B cell (primary cell): ENCODE measurements at regions not wholly inside any gene's neighbourhood (a gene's known extent, or its start where the extent isn't known, plus 50 kb on each side); places are given as distances from the start of the nearest gene placed in this dataset.

Experiments used
- ATAC-seq: fragments of 200-7000 bp; cut with Tn5 transposase; one replicate; pipeline ENCODE4 v1.10.0; 2021; ENCODE audit warnings: low read depth, mild to moderate bottlenecking, moderate number of reproducible peaks, moderate library complexity
- CTCF ChIA-PET: fragments of 350-600 bp; sonication (Branson Sonifier 250); formaldehyde crosslinking; loops from one replicate; lab custom pipeline; 2021; ENCODE audit warnings: antibody characterized with exemption, inconsistent platforms; lab: Charles Lee
- POLR2A ChIA-PET: fragments of 350-600 bp; sonication (Branson Sonifier 250); formaldehyde crosslinking; loops from one replicate; lab custom pipeline; 2021; ENCODE audit warnings: antibody characterized with exemption; lab: Charles Lee
- DNase-seq: peaks from one replicate; pipeline ENCODE4 v3.0.0; 2013
- H2AFZ ChIP-seq: 2 replicates; pipeline ENCODE4 v1.6.1; 2012; ENCODE audit warnings: mild to moderate bottlenecking, low read depth, low read length; ENCODE audit not compliant: insufficient read depth, poor library complexity, severe bottlenecking
- H3K27ac ChIP-seq, 2 donors: 1 replicate in 1 of 2; 2 replicates in 1 of 2; pipeline ENCODE4 v1.5.1; 2012 to 2013; ENCODE audit warnings: low read length in 2 of 2, mild to moderate bottlenecking in 2 of 2, moderate library complexity in 1 of 2
- H3K27me3 ChIP-seq, 4 experiments: fragments of 200-600 bp in 1 of 4; sonication (generic) in 1 of 4; replicated peaks in 1 of 4; 1 replicate in 2 of 4; 2 replicates in 2 of 4; pipeline versions ENCODE4 v1.6.1 to v1.7.0; 2013 to 2016; ENCODE audit warnings: low read length in 3 of 4, mild to moderate bottlenecking in 2 of 4, mixed read lengths in 1 of 4, moderate library complexity in 1 of 4; ENCODE audit not compliant: insufficient read depth in 4 of 4, control insufficient read depth in 3 of 4; ENCODE audit errors: control extremely low read depth in 1 of 4
- H3K36me3 ChIP-seq, 2 experiments: replicated peaks in 1 of 2; 1 replicate in 1 of 2; 2 replicates in 1 of 2; pipeline versions ENCODE4 v1.6.1 to v1.7.1; 2013; ENCODE audit warnings: low read length in 1 of 2; ENCODE audit not compliant: insufficient read depth in 2 of 2, control insufficient read depth in 1 of 2; ENCODE audit errors: control extremely low read depth in 1 of 2, extremely low read depth in 1 of 2
- H3K4me1 ChIP-seq, 2 donors: fragments of 200-600 bp in 1 of 2; sonication (generic) in 1 of 2; 1 replicate in 1 of 2; 2 replicates in 1 of 2; pipeline versions ENCODE4 v1.5.1 to v1.6.1; 2013 to 2017; ENCODE audit warnings: low read length in 2 of 2; ENCODE audit not compliant: control insufficient read depth in 2 of 2, insufficient read depth in 2 of 2
- H3K4me2 ChIP-seq: replicated peaks from 2 replicates; pipeline ENCODE3; 2012; ENCODE audit warnings: mild to moderate bottlenecking, low read depth, low read length; ENCODE audit not compliant: poor library complexity, severe bottlenecking
- H3K4me3 ChIP-seq, 5 experiments: fragments of 200-600 bp in 1 of 5; sonication (generic) in 1 of 5; 1 replicate in 3 of 5; 2 replicates in 2 of 5; pipeline versions ENCODE4 v1.5.1 to v1.7.0; 2011 to 2016; ENCODE audit warnings: low read length in 4 of 5, mild to moderate bottlenecking in 4 of 5, low read depth in 2 of 5, control low read depth in 1 of 5, moderate library complexity in 1 of 5; ENCODE audit not compliant: insufficient read depth in 1 of 5; ENCODE audit errors: control extremely low read depth in 1 of 5, extremely low read depth in 1 of 5
- H3K79me2 ChIP-seq: fragments of 200-600 bp; sonication (generic); one replicate; pipeline ENCODE4 v1.6.0; 2016; ENCODE audit warnings: low read length; ENCODE audit not compliant: control insufficient read depth, insufficient read depth
- H3K9ac ChIP-seq: fragments of 200-600 bp; sonication (generic); 2 replicates; pipeline ENCODE4 v1.6.1; 2017; ENCODE audit warnings: mild to moderate bottlenecking, low read length, moderate library complexity
- H3K9me3 ChIP-seq, 3 donors: one replicate each; pipeline versions ENCODE4 v1.6.1 to v1.7.1; 2013; ENCODE audit warnings: low read length in 2 of 3; ENCODE audit not compliant: control insufficient read depth in 2 of 3, insufficient read depth in 1 of 3; ENCODE audit errors: control extremely low read depth in 1 of 3
- H4K20me1 ChIP-seq: 2 replicates; pipeline ENCODE4 v1.6.0; 2012; ENCODE audit warnings: mild to moderate bottlenecking, low read length; ENCODE audit not compliant: insufficient read depth, control insufficient read depth, poor library complexity, severe bottlenecking
- H3K27ac Mint-ChIP-seq: one replicate; pipeline ENCODE4 v1.8.0; 2021; ENCODE audit warnings: mixed read lengths
- H3K27me3 Mint-ChIP-seq: one replicate; pipeline ENCODE4 v1.8.0; 2021; ENCODE audit warnings: mixed read lengths
- H3K4me1 Mint-ChIP-seq: one replicate; pipeline ENCODE4 v1.8.0; 2021; ENCODE audit warnings: mixed read lengths
- H3K4me3 Mint-ChIP-seq: one replicate; pipeline ENCODE4 v1.8.0; 2021; ENCODE audit warnings: mixed read lengths
- H3K9me3 Mint-ChIP-seq: one replicate; pipeline ENCODE4 v1.8.0; 2022; ENCODE audit warnings: mixed read lengths; ENCODE audit not compliant: insufficient read depth
- CTCF ChIP-seq: fragments of 200-600 bp; IDR thresholded peaks from one replicate; pipeline ENCODE4 v1.8.0; 2022; ENCODE audit warnings: antibody characterized with exemption, mild to moderate bottlenecking
- EZH2 ChIP-seq: IDR thresholded peaks from 2 replicates; pipeline ENCODE4 v1.6.1; 2012; ENCODE audit warnings: borderline replicate concordance, low read depth, mild to moderate bottlenecking, moderate library complexity, low read length; ENCODE audit not compliant: insufficient read depth, poor library complexity, severe bottlenecking
- WGBS: methylation state at CpG from one replicate; pipeline ENCODE4 v1.1.5; 2013; ENCODE audit warnings: missing lambda C conversion rate; ENCODE audit not compliant: insufficient coverage; 5-methylcytosine and 5-hydroxymethylcytosine counted together
- intact Hi-C: fragments of 100-400 bp; cut with micrococcal nuclease; formaldehyde crosslinking; loops from one replicate; pipeline ENCODE4 v1.10.0; 2022

- Mint-ChIP-seq H3K27me3 (no peaks in the 10 kb centered on the region), H3K4me1 (no peaks in the 10 kb centered on the region), H3K4me3 (no peak overlapping the region), H3K9me3 (peaks cover 5% of the 10 kb centered on the region), H3K27ac (no peak overlapping the region)
- DNase-seq (no peak), ATAC-seq (no peak)
- Histone ChIP-seq H3K36me3 (no peaks in the 10 kb centered on the region), H4K20me1 (no peaks in the 10 kb centered on the region), H3K4me1 (no peaks in the 10 kb centered on the region), H3K9me3 (peaks cover 0 to 4% (median 0%) of the 10 kb centered on the region in 3 donors), H3K79me2 (no peaks in the 10 kb centered on the region), H3K9ac (no peak overlapping the region), H3K27me3 (no peaks in the 10 kb centered on the region), H2AFZ (no peak overlapping the region), H3K4me3 (no peak overlapping the region), H3K27ac (no peak overlapping the region), H3K4me2 (no peak overlapping the region)
- POLR2A ChIA-PET: no interaction called here
- 93% methylated on average over 3 of the region's 3 CpGs for WGBS
- CTCF ChIA-PET: no interaction called here
- TF ChIP-seq CTCF (no peak), EZH2 (no peak)
- intact Hi-C loops: no loop called here
These were observed 1216.4 kb upstream of the GBE1 start for GRCh38 chr3:82977871-82978270.

- ChIA-PET CTCF (no interaction called here), POLR2A (no interaction called here)
- Mint-ChIP-seq H3K9me3 (peaks cover 3% of the 10 kb centered on the region), H3K27me3 (no peaks in the 10 kb centered on the region), H3K4me3 (no peak overlapping the region), H3K4me1 (no peaks in the 10 kb centered on the region), H3K27ac (no peak overlapping the region)
- no peak overlapping the region for H3K9ac ChIP-seq
- H3K79me2 ChIP-seq: no peaks in the 10 kb centered on the region
- no peaks in the 10 kb centered on the region for H3K27me3 ChIP-seq
- intact Hi-C loops: no loop called here
- no peaks in the 10 kb centered on the region for H3K4me1 ChIP-seq
- no peak overlapping the region for H3K4me3 ChIP-seq
- H3K9me3 ChIP-seq: peaks cover 0 to 4% (median 0%) of the 10 kb centered on the region in 3 donors
- no peaks in the 10 kb centered on the region for H3K36me3 ChIP-seq
- WGBS: no CpG with 5 or more reads among the region's 1 CpG
- no peak for TF ChIP-seq CTCF
- no peak overlapping the region for H3K4me2 ChIP-seq
- DNase-seq (no peak), ATAC-seq (no peak)
- H4K20me1 ChIP-seq: no peaks in the 10 kb centered on the region
- no peak overlapping the region for H2AFZ ChIP-seq
- no peak overlapping the region for H3K27ac ChIP-seq
These were observed 1212.3 kb upstream of the GBE1 start for GRCh38 chr3:82973791-82974190.
